ENCODE measurements at regions not wholly inside any gene's neighbourhood (a gene's known extent, or its start where the extent isn't known, plus 50 kb on each side); places are given as distances from the start of the nearest gene placed in this dataset.

GRCh38 chr3:127072221-127072771 is 89.4 kb downstream of the PLXNA1 start:
- TF ChIP-seq SUZ12 (IDR thresholded peaks at IDR 0.05; ENCODE audit: extremely low read depth, insufficient read depth, insufficient read length) (no peak), YY1 (IDR thresholded peaks at IDR 0.05; ENCODE audit: insufficient read depth, insufficient read length) (no peak), ZNF274 (IDR thresholded peaks at IDR 0.05; ENCODE audit: low read depth, low read length) (no peak)

Data from NT2/D1 (cell line).